GM21619 (cell line): ENCODE measurements at regions not wholly inside any gene's neighbourhood (a gene's known extent, or its start where the extent isn't known, plus 50 kb on each side); places are given as distances from the start of the nearest gene placed in this dataset.
"Not testable (repeated sequence)": the region's sequence is repeated elsewhere in the genome, so short reads cannot be mapped to it uniquely, and the experiment has no call there.

Source experiments
- ATAC-seq: cut with Tn5 transposase; IDR thresholded peaks from one replicate; pipeline ENCODE4 v1.9.1; 2021; ENCODE audit not compliant: unreplicated experiment

GRCh38 chr17:70278844-70279462 lies 109.6 kb downstream of the KCNJ2 start:
- ATAC-seq, result no peak

GRCh38 chr17:70286391-70286790 lies 117.1 kb downstream of the KCNJ2 start:
- ATAC-seq, result no peak

GRCh38 chr17:70288540-70289290 lies 119.4 kb downstream of the KCNJ2 start:
- no peak for ATAC-seq

- ATAC-seq, result no peak
Measured at GRCh38 chr17:70290770-70291169, 121.4 kb downstream of the KCNJ2 start.

- no peak for ATAC-seq
Measured at GRCh38 chr17:70292366-70292765, 123.0 kb downstream of the KCNJ2 start.

GRCh38 chr17:70293564-70294310 lies 124.4 kb downstream of the KCNJ2 start:
- not testable (repeated sequence) for ATAC-seq

- ATAC-seq, result no peak
Measured at GRCh38 chr17:70295329-70295728, 126.0 kb downstream of the KCNJ2 start.

- ATAC-seq, result no peak
Measured at GRCh38 chr17:70295731-70296130, 126.4 kb downstream of the KCNJ2 start.

GRCh38 chr17:70296456-70296855 lies 127.1 kb downstream of the KCNJ2 start:
- no peak for ATAC-seq

- ATAC-seq, result no peak
Measured at GRCh38 chr17:70297397-70297796, 128.1 kb downstream of the KCNJ2 start.

- ATAC-seq, result no peak
Measured at GRCh38 chr17:70298929-70299531, 129.7 kb downstream of the KCNJ2 start.

GRCh38 chr17:70307430-70308225 lies 138.3 kb downstream of the KCNJ2 start:
- ATAC-seq, result no peak

GRCh38 chr17:70308618-70309017 lies 139.3 kb downstream of the KCNJ2 start:
- no peak for ATAC-seq

- ATAC-seq, result no peak
Measured at GRCh38 chr17:70310221-70310672, 140.9 kb downstream of the KCNJ2 start.

GRCh38 chr17:70313086-70313852 lies 143.9 kb downstream of the KCNJ2 start:
- no peak for ATAC-seq

GRCh38 chr17:70314096-70314495 lies 144.8 kb downstream of the KCNJ2 start:
- ATAC-seq, result no peak

GRCh38 chr17:70314506-70314905 lies 145.2 kb downstream of the KCNJ2 start:
- ATAC-seq, result no peak

- no peak for ATAC-seq
Measured at GRCh38 chr17:70317421-70317820, 148.1 kb downstream of the KCNJ2 start.

GRCh38 chr17:70318051-70318450 lies 148.7 kb downstream of the KCNJ2 start:
- no peak for ATAC-seq

GRCh38 chr17:70319516-70319915 lies 150.2 kb downstream of the KCNJ2 start:
- ATAC-seq, result no peak
